ENCODE measurements at regions not wholly inside any gene's neighbourhood (a gene's known extent, or its start where the extent isn't known, plus 50 kb on each side); places are given as distances from the start of the nearest gene placed in this dataset.

GRCh38 chr14:66225337-66225736 lies 260.8 kb upstream of the CCDC196 start:
- TF ChIP-seq POLR2A (IDR thresholded peaks at IDR 0.05): no peak
- TF ChIP-seq CTCF (IDR thresholded peaks at IDR 0.05): no peak

All from body of pancreas (tissue), 4 donors.